ENCODE measurements at regions not wholly inside any gene's neighbourhood (a gene's known extent, or its start where the extent isn't known, plus 50 kb on each side); places are given as distances from the start of the nearest gene placed in this dataset.

DNA sequence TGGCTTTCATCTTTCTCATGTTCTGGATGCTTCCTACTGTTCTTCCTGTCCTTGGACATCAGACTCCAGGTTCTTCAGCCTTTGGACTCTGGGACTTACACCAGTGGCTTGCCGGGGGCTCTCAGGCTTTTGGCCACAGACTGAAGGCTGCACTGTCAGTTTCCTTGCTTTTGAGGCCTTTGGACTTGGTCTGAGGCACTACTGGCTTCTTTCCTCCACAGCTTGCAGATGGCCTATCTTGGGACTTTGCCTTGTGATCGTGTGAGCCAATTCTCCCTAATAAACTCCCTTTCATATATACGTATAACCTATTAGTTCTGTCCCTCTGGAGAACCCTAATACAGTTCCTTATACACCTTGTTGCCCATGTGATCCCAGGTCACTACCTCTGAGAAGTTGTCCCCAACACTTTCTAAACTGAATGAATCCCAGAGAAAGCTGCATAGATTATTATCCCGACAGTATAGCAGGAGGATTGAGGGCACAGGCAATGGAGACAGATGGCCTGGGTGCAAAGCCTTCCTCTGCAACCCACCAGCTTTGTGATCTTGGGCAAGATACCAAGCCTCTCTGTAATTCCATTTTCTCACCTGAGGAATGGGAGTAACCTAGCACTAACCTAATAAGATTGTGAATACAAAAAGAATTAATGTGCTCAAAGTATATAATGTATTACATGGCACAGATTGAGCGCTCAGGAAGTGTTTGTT, 449.6 kb upstream of the BRINP1 start:
- no peak for DNase-seq

DNA sequence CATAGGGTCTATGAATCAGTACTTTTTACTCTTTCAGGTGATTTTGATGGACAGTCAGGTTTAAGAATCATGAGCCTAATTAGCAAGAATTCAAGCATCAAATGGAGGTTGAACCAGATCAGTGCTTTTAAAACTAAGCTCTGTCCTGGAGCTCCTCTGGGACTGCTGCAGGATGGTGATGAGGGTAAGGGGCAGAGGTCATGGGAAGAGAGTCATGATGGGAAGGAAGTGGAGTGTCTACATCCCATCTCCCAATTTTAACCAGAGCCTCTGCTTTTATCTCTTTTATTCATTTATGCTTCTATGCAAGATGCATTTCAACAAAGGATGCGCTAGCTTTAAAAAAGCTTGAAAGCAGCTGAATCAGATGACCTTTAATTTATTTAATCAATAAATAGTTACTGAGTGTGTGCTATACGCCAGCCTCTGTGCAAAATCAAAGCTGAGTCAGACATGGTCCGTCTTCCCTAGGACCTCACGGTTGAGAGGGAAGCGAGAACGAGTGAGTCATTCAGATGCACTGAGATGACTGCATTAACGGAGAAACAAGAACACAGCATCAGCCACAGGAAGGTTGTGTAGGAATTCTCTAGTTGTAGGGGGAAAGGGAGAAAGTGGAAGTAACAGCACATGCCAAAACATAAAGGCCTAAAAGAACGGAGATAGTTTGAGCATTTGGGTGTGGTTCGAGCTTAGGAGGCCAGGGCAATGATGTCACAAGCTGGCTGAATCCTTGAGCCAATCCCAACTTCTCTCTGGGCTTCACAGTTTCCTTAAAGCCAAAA, 441.6 kb upstream of the BRINP1 start:
- DNase-seq = no peak

DNA sequence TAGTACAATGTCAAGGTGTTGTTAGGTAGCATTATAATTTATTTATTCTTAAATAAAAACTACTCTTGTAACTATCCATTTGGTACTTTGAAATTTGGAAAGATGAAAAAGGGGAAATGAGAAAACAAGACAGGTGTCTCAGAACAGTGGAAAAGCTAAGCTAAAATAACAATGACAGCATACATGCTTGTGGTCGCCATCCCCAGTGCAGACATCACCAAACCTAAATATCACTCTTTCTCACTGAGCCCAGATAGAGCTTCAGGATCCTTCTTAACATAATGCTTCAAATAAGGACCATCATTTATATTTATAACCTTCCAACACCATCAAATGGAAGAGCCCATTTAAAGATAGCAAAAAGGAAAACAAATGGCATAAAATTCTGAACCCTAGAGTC, 434.4 kb upstream of the BRINP1 start:
- DNase-seq = no peak

GRCh38 chr9:119802621-119803020, 433.4 kb upstream of the BRINP1 start:
- DNase-seq = peak; percentile 15

- no peak for DNase-seq
These were observed 432.9 kb upstream of the BRINP1 start for GRCh38 chr9:119802133-119802532.

- DNase-seq = no peak
These were observed 432.1 kb upstream of the BRINP1 start for GRCh38 chr9:119801311-119801710.

DNA sequence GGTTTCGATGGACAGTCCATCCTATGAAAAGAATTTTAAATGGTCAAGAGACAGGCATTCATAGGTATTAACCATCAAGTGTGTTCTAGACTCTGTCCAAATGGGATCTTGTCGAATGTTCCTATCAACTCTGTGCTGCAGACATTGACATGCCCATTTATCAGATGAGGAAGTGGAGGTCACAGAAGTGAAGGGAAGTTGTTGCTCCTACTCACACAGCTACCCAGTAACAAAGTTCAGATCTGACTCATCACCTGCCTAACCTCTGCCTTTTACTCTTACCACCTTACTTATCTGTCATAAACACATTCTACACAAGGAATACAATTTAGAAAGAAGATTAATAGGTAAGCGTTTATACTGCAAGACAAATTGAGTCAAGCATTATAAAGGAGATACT, 426.2 kb upstream of the BRINP1 start:
- DNase-seq = no peak

DNA sequence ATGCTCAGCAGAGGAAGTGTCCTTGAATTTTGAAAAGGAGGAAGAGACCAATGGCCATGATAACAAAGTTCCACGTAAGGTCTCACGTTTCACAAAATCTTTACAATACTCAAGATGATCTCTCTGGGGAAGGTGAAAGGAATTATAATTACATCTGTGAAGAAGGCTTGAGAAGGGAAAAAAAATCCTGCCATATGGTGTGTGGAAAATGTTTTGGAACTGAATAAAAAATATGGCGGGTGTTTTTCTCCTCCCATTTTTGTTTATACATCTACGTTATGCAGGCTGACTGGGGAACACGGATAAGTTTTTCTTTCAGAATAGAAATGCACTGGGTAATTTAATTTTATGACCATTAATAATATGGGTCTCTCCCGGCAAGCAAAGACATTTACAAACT, 425.6 kb upstream of the BRINP1 start:
- DNase-seq = no peak

- DNase-seq = no peak
These were observed 424.0 kb upstream of the BRINP1 start for GRCh38 chr9:119793218-119793617.

- DNase-seq = no peak
These were observed 423.0 kb upstream of the BRINP1 start for GRCh38 chr9:119792242-119792641.

DNA sequence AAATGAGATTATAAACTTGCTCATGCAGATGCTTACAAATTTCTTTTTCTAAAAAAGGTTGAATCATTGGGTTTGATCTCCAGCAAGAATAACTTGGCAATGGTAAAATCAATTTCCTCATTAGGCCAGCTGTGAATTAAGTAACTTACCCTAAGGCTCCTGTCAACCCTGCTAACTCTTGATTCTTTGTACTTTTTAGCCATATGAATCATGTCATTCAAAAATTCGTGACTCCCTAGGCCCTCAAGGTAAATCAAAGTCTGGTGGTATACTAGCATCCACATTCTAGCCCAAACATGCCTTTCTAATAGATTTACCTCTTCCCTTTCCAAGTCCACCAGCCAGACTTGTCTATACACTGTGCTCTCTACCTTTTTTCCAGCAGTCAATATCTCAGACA, 420.8 kb upstream of the BRINP1 start:
- DNase-seq = no peak

DNA sequence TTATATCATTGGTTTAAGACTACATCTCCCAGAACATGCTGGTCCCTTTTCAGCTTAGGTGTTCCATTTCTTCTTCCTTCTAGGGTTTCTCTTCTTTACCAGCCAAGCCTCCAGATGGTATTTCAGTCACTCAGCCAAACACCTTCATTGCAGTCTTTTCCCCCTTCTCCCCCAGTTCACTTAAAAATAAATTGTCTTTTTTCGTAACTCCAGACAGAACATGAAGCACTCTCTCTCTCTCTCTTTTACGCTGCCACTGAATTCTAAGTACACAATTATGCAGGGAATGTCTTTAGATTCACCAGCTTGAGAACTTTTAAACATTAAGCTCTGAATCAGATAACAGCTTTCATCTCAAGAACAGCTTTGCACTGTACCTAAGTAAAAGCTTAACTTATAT, 419.7 kb upstream of the BRINP1 start:
- DNase-seq = no peak

DNA sequence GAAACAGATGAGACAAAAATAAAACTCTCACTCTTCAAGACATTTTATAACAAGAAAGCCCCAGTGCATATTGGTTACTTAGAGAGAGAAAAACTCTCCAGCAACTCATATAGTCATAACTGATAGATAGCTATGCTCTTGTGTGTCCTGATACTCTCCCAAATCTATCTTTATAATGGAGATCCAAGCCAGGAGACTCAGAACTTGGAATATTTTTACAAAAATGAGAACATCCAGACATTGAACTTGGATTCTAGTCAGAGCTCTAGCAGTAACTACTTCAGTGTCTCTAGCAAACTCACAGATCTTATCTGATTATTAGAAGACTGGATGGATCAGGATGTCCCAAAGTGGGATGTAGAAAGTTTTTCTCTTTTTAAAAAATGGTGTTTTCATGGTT, 412.7 kb upstream of the BRINP1 start:
- DNase-seq = no peak

DNA sequence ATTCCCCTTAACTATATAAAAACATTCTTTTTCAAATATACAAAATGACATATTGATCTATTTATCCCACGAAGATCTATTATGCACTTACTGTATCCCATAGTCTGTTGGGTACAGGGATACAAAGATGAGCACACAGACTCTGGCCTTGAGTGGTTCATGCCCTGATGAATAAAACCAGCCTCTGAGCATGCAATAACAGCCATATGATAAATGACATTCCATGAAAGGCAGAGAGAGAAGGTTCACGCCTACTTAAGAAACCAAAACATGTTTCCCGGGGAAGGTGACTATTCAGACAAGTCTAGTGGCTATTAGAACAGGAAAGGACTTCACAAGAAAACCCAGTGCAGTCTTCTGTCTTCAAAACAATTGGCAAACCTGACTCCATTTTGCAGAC, 406.2 kb upstream of the BRINP1 start:
- DNase-seq = no peak

DNA sequence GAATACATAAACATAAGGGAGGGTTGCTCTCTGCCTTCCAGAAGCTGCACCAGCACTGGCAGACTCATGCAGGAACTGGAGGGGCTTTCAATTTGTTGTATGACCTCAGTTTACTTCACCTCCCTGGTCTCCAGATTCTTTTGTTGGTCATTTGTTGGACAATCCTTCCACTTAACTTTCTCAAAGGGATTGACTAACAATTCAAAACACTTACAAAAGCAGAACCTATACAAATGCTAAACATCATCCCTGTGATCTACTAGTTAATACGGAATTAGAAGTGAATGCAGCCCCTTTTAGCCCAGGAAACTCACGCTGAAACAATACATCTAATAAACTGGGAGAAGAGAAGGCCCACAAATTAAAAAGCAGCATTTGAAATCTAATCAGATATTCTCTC, 404.6 kb upstream of the BRINP1 start:
- no peak for DNase-seq

DNA sequence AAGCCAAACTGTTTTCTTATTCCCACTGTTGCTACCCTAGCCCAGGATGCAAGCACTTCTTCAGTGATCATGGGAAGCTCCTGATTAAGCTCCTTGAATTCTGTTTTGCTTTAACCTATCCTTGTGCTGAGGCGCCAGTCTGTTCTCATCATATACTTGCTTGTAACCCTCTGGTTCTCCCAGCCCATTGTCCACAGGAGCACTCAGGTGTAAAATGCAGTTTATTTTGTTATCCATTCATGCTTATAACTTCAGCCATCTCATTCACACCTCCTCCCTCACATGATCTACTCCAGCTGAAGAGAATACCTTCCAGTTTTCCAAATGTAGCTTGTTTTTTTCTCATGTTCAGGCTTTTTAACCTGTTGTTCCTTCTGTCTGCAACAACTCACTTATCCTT, 402.1 kb upstream of the BRINP1 start:
- no peak for DNase-seq

DNA sequence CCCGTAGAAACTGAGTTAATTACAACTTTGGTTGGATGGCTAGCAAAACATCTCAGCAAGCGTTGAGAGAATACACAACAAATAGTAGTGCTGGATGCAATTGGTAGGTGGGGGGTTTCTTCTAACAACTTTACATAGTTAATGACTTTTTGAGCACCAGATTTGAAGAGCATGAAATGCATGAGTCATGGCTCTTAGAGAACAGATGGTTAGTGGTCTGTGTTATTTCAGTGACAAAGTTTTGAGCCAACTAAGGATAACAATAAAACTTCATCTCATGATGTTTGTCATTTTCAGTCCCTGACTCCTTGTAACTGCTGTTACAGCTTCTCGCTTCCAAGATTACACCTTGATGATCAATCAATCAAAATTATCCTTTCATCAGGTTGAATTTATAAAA, 399.0 kb upstream of the BRINP1 start:
- DNase-seq = no peak

DNA sequence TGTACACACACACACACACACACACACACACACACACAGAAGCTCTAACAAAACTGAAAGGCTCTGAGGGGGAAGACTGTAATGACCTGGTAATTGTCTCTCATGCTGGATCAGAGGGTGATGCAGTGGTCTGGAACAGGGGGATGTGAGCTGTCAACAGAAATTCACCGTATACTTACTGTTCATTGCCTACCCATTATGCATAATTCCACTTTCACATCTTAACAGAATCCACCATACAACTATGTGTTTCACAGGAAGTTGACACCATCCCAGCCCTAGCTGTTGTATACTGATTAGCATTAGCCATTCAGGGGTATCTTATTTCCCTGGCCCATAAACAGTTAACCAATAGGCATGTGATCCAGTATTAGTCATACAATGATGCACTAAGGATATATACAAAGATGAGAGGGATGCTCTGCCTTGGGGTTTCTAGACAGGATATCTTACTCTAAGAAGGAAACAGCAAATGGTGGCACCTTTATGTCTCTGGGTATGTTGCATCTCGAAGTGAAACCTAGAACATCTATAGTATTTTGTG, 396.5 kb upstream of the BRINP1 start:
- no peak for DNase-seq

- no peak for DNase-seq
These were observed 394.0 kb upstream of the BRINP1 start for GRCh38 chr9:119763260-119763659.

GRCh38 chr9:119761812-119762211, 392.6 kb upstream of the BRINP1 start:
- no peak for DNase-seq

GRCh38 chr9:119758990-119759389, 389.8 kb upstream of the BRINP1 start:
- no peak for DNase-seq

DNA sequence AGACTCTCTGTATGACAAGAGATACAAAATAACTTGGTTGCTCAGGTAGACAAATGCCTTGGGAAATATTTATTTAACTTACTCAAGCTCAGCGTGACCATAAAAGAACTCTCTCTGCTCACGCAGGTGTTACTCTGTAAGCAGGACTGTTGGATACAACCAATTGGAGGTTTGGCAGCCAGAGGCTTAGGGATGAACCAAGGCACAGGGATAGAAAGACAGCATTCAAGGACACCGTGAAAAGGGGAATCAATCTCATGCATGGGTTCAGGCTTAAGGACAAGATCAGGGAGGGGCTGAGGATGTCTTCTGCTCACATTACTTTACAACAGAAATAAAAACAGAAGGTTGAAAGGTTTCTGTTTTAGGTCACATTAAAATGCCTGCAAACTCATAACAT, 389.0 kb upstream of the BRINP1 start:
- no peak for DNase-seq

DNA sequence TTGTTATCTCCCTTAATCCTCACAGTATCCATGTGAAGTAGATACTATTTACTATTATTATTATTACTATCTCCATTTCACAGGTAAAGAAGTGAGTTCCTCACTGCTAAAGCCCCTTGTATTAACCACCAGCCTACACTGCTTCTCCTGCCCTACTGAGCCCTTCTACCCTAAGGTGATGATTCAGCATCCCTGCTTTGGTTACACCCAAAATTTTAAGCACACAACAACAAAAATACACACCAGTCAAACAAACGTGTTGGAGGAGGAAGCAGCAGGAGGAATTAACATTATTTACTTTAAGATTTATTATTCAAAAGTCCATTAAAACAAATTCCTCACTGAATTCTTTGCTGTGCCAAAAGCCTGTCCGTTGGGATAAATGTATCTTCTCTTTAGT, 370.2 kb upstream of the BRINP1 start:
- DNase-seq = no peak

Data from COR-L47 (cell line).